ENCODE measurements at regions not wholly inside any gene's neighbourhood (a gene's known extent, or its start where the extent isn't known, plus 50 kb on each side); places are given as distances from the start of the nearest gene placed in this dataset.

DNA sequence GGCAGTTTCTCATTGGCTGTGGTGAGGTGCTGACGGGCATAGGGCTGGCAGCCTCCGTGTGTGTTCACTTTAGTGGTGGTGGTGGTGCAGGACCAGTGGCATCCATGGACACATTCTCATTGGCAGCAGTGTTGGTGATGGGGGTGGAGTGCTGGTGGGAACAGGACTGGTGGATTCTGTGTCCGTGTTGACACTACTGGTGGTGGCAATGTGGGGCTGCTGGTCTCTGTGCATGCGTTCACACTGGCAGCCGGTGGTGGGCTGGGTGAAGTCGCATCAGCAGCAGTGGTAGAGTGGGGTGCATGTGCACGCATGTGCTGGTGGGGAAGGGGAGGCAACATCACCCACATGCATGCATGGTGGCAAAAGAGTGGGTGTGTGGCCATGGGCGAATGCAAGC lies 1471.4 kb upstream of the PCDH20 start:
- Histone ChIP-seq H2AFZ (ENCODE audit: low read depth, low read length, poor library complexity, severe bottlenecking) (no peak overlapping the region), H3K9me3 (ENCODE audit: control insufficient read depth in 1 of 2, insufficient read depth in 1 of 2, low read depth in 1 of 2, low read length in 2 of 2) (no peaks in the 10 kb centered on the region), H3K9me2 (ENCODE audit: insufficient read depth) (no peaks in the 10 kb centered on the region), H3K4me3 (replicated peaks in 1 of 2; ENCODE audit: low read depth in 1 of 2, low read length in 2 of 2) (no peak overlapping the region), H3K27ac (ENCODE audit: low read depth, low read length) (no peak overlapping the region), H3K27me3 (ENCODE audit: insufficient read depth, low read length) (no peaks in the 10 kb centered on the region), H3K4me1 (ENCODE audit: control insufficient read depth in 1 of 2, insufficient read depth in 2 of 2, low read length in 2 of 2) (no peaks in the 10 kb centered on the region), H3K79me2 (ENCODE audit: insufficient read depth, low read length) (no peaks in the 10 kb centered on the region), H3K9ac (ENCODE audit: low read length) (no peak overlapping the region), H3K36me3 (ENCODE audit: control insufficient read depth in 1 of 2, insufficient read depth in 2 of 2, low read length in 2 of 2) (no peaks in the 10 kb centered on the region), H3K4me2 (ENCODE audit: low read length) (no peak overlapping the region), H4K20me1 (ENCODE audit: insufficient read depth) (no peaks in the 10 kb centered on the region)
- DNase-seq (ENCODE audit: low read depth, low spot score) (no peak), ATAC-seq (no peak)
- ChIA-PET POLR2A (no interaction called here), RAD21 (ENCODE audit: low non-redundant PET in 1 of 2, low total read pairs in 2 of 2, uncharacterized antibody in 2 of 2, unreplicated experiment in 2 of 2) (no interaction called here), CTCF (no interaction called here)
- BruUV-seq (replicated peaks), result no TSS peak
- intact Hi-C loops (cut with micrococcal nuclease), result no loop called here
- TF ChIP-seq REST (IDR thresholded peaks at IDR 0.05; ENCODE audit: low read depth) (no peak), ZFX (IDR thresholded peaks at IDR 0.05) (no peak), FOSL1 (IDR thresholded peaks at IDR 0.05; ENCODE audit: low read depth) (no peak), SP1 (IDR thresholded peaks at IDR 0.05; ENCODE audit: low read depth) (no peak), EZH2phosphoT487 (IDR thresholded peaks at IDR 0.05; ENCODE audit: borderline replicate concordance) (no peak), POLR2A (IDR thresholded peaks at IDR 0.05; ENCODE audit: borderline replicate concordance, extremely low read depth, insufficient read depth, insufficient read length) (no peak), RAD21 (IDR thresholded peaks at IDR 0.05; ENCODE audit: low read depth) (no peak), ZBTB33 (IDR thresholded peaks at IDR 0.05; ENCODE audit: extremely low read depth, insufficient replicate concordance, low read length) (no peak), TCF7L2 (IDR thresholded peaks at IDR 0.05; ENCODE audit: borderline replicate concordance, extremely low read depth, insufficient read depth, insufficient read length) (no peak), ZNF274 (IDR thresholded peaks at IDR 0.05; ENCODE audit: low read depth, low read length) (no peak), CEBPB (IDR thresholded peaks at IDR 0.05; ENCODE audit: low read depth) (no peak), SIN3A (IDR thresholded peaks at IDR 0.05; ENCODE audit: low read depth) (no peak), EGR1 (IDR thresholded peaks at IDR 0.05; ENCODE audit: low read depth) (no peak)
- TF ChIP-seq, protein P1, sequence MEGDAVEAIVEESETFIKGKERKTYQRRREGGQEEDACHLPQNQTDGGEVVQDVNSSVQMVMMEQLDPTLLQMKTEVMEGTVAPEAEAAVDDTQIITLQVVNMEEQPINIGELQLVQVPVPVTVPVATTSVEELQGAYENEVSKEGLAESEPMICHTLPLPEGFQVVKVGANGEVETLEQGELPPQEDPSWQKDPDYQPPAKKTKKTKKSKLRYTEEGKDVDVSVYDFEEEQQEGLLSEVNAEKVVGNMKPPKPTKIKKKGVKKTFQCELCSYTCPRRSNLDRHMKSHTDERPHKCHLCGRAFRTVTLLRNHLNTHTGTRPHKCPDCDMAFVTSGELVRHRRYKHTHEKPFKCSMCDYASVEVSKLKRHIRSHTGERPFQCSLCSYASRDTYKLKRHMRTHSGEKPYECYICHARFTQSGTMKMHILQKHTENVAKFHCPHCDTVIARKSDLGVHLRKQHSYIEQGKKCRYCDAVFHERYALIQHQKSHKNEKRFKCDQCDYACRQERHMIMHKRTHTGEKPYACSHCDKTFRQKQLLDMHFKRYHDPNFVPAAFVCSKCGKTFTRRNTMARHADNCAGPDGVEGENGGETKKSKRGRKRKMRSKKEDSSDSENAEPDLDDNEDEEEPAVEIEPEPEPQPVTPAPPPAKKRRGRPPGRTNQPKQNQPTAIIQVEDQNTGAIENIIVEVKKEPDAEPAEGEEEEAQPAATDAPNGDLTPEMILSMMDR (IDR thresholded peaks at IDR 0.05 in 2 of 3, conservative IDR thresholded peaks at IDR 0.05 in 1 of 3; ENCODE audit: borderline replicate concordance in 1 of 3, insufficient read depth in 1 of 3, low read depth in 2 of 3, low read length in 2 of 3), result no peak

Measured in HCT116 (cell line).